Fibroblast of pulmonary artery (primary cell): ENCODE measurements at regions not wholly inside any gene's neighbourhood (a gene's known extent, or its start where the extent isn't known, plus 50 kb on each side); places are given as distances from the start of the nearest gene placed in this dataset.

ENCODE experiments used
- DNase-seq: peaks from one replicate; pipeline ENCODE4 v3.0.0-alpha.2; 2010; ENCODE audit warnings: low read depth
- H3K4me3 ChIP-seq: replicated peaks from 2 replicates; pipeline ENCODE4 v1.5.1; 2011; ENCODE audit warnings: low read depth, mild to moderate bottlenecking, control low read depth, low read length, moderate library complexity
- TF ChIP-seq, protein P1 (sequence below): IDR thresholded peaks from 2 replicates; pipeline ENCODE4 v1.5.1; 2011; ENCODE audit warnings: mild to moderate bottlenecking, control low read depth, low read length, inconsistent platforms; ENCODE audit errors: missing control alignments

DNA sequence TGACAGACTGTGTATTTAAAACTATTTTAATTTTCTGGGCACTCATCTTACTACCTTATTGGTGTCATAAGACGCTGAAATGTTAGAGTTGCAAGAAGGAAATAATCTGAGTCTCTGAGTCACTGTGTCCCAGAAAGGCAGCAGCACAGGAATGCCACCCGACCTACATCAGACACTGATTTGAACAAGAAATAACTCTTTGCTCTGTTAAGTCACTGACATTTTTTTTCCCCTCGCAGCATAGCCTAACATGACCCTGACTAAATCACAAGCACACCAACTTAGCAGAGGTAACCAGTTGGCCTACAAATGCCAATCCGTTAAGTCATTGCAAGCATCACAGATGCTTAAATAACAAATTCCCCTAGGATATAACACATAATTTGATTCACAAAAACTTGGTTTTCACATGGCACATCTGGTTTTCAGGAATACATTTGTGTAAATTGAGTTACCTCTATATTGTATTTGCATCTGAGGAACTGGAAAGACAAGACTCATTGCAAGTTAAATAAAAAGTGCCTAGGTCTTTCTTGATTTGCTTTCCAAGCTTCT is 349.1 kb downstream of the SEC16B start:
- no peak overlapping the region for H3K4me3 ChIP-seq
- TF ChIP-seq, protein P1, sequence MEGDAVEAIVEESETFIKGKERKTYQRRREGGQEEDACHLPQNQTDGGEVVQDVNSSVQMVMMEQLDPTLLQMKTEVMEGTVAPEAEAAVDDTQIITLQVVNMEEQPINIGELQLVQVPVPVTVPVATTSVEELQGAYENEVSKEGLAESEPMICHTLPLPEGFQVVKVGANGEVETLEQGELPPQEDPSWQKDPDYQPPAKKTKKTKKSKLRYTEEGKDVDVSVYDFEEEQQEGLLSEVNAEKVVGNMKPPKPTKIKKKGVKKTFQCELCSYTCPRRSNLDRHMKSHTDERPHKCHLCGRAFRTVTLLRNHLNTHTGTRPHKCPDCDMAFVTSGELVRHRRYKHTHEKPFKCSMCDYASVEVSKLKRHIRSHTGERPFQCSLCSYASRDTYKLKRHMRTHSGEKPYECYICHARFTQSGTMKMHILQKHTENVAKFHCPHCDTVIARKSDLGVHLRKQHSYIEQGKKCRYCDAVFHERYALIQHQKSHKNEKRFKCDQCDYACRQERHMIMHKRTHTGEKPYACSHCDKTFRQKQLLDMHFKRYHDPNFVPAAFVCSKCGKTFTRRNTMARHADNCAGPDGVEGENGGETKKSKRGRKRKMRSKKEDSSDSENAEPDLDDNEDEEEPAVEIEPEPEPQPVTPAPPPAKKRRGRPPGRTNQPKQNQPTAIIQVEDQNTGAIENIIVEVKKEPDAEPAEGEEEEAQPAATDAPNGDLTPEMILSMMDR: no peak
- no peak for DNase-seq

DNA sequence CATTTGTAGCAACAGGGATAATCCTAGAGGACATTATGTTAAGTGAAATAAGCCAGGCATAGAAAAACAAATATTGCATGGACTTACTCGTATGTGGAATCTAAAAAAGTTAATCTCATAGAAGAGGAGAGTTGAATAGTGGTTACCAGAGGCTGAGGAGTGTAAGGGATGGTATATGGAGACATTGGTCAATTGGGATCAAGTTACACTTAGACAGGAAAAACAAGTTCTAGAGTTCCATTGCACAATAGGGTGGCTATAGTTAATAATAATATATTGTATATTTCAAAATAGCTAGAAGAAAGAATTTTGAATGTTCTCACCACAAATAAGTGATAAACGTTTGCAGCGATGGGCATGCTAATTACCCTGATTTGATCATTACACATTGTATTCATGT is 354.6 kb downstream of the SEC16B start:
- H3K4me3 ChIP-seq: no peak overlapping the region
- TF ChIP-seq, protein P1: no peak
- peak; percentile 4 for DNase-seq

DNA sequence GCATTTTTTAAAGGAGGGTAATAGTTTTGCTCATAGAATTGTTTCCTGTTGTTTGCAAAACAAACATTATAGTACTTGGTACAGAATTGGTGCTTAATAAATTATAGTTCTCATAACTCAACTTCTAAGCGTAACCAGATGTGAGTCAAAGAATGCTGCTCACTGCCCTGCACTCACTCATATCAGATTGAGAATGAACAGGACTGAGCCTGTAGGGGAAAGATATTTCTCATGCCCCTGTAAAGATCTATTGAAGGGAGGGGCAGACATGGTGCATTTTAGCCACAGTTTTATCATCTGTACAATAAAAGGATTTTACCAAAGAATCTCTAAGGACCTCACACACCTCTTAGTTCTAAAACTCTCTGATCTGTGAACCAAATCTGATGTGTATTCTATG is 358.5 kb downstream of the SEC16B start:
- TF ChIP-seq, protein P1: no peak
- no peak overlapping the region for H3K4me3 ChIP-seq
- DNase-seq: no peak

DNA sequence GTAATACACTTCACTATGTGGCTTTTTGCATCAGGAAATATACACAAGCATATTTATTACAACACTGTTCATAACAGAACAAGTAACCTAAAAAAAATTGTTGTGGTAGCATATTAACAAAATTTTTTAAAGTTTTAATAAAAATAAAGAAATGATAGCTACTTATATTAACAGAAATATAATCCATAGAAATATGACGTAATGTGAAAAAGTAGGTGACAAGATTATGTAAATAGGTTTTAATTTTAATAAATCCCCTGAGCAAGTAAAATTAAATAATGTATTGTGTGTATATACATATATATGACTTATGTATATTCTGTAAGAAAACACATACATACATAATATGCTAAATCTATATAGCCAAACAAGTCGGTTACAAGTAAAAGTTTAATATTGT is 359.9 kb downstream of the SEC16B start:
- no peak for DNase-seq
- TF ChIP-seq, protein P1: no peak
- H3K4me3 ChIP-seq: no peak overlapping the region

DNA sequence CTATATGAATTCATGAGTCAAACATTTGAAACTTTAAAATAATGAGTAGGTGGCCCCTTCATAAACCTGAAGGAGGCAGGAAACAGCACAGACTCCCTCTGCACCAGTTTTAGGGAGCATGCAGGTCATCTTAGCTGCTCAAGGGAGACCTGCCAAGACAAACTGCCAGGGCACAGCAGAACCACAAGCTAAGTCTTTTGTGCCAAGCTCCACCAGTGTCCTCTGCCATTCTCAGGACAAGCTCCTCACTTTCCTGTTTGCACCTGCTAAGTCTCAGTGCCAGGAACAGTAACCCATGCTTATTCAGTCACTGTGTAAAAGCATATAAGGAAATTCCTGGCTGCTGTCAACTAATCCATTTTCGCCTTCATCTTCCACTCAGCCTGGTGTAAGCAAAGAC is 368.9 kb downstream of the SEC16B start:
- no peak overlapping the region for H3K4me3 ChIP-seq
- no peak for DNase-seq
- TF ChIP-seq, protein P1: no peak

DNA sequence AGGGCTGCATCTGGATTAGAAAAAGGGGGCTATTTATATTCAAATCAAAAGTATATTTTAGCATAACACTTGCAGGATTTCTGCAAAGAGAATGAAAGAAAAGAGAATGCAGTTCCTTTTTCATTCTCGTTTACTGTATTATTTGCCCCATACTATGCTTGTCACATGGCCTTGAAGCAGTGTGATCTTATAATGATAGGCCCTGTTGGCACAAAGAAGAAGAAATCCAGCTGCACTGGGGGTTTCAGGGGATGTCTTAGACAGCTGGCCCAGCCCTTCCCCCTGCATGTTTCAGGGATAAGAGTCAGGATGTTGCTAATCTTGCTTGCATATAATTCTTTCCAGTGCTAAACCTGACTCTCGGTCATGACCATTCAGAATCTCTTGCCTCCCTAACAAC is 369.5 kb downstream of the SEC16B start:
- TF ChIP-seq, protein P1: no peak
- H3K4me3 ChIP-seq: no peak overlapping the region
- DNase-seq: no peak

DNA sequence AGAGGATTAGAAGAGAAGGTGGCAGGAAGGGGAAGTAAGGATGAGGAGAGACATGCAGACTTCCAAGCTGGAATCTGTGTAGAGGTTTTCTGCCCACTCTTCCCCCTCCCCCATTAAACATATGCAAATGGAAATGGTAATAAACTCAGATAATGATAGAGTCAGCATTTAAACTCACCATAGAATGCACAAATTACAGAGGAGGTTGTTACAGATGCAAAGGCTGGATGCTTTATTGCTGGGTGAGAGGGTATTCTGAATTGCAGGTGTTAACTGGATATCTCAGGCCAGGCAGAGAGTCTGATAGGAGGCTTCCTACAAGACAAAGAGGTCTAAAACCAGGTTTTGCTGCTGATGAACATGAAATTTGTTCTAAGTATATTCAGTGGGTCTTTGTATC is 372.5 kb downstream of the SEC16B start:
- TF ChIP-seq, protein P1: no peak
- DNase-seq: no peak
- H3K4me3 ChIP-seq: no peak overlapping the region
